ENCODE measurements at regions not wholly inside any gene's neighbourhood (a gene's known extent, or its start where the extent isn't known, plus 50 kb on each side); places are given as distances from the start of the nearest gene placed in this dataset.

DNA sequence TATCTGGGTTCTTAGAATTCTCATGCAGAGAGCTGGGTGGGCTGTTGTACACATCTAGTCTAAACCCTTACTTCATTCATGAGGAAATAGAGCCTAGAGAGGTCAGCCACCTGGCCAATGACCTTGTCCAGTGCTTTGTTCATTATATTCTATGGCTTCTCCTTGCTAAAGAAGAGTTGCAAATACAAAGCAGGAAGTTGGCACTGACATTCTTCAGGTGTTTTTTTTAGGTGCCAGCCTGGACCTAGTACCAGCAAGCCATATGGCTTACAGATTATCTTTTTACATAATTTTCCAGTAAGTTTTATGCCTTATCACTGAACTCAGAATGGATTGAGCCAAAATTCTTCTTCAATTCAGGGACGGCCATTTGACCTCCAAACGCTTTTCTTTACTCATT, 54.7 kb upstream of the PGM2 start:
- Mint-ChIP-seq H3K36me3 (ENCODE audit: low read depth) (no peaks in the 10 kb centered on the region), H3K4me3 (no peak overlapping the region), H3K9me3 (no peaks in the 10 kb centered on the region), H3K4me1 (no peaks in the 10 kb centered on the region), H3K27ac (no peak overlapping the region), H3K27me3 (no peaks in the 10 kb centered on the region)
- ChIA-PET POLR2A (no interaction called here), CTCF (no interaction called here)
- intact Hi-C loops (cut with micrococcal nuclease), result no loop called here
- DNase-seq (no peak), ATAC-seq (ENCODE audit: low read depth) (no peak)
- TF ChIP-seq, protein P1, sequence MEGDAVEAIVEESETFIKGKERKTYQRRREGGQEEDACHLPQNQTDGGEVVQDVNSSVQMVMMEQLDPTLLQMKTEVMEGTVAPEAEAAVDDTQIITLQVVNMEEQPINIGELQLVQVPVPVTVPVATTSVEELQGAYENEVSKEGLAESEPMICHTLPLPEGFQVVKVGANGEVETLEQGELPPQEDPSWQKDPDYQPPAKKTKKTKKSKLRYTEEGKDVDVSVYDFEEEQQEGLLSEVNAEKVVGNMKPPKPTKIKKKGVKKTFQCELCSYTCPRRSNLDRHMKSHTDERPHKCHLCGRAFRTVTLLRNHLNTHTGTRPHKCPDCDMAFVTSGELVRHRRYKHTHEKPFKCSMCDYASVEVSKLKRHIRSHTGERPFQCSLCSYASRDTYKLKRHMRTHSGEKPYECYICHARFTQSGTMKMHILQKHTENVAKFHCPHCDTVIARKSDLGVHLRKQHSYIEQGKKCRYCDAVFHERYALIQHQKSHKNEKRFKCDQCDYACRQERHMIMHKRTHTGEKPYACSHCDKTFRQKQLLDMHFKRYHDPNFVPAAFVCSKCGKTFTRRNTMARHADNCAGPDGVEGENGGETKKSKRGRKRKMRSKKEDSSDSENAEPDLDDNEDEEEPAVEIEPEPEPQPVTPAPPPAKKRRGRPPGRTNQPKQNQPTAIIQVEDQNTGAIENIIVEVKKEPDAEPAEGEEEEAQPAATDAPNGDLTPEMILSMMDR (IDR thresholded peaks at IDR 0.05), result no peak

- TF ChIP-seq, protein P1 (IDR thresholded peaks at IDR 0.05), result no peak
- no peak for ATAC-seq (ENCODE audit: low read depth)
- H3K9me3 Mint-ChIP-seq, result no peaks in the 10 kb centered on the region
- ChIA-PET POLR2A (no interaction called here), CTCF (no interaction called here)
- H3K27ac Mint-ChIP-seq, result no peak overlapping the region
- intact Hi-C loops (cut with micrococcal nuclease), result no loop called here
- H3K4me3 Mint-ChIP-seq, result no peak overlapping the region
- no peaks in the 10 kb centered on the region for H3K27me3 Mint-ChIP-seq
- no peak for DNase-seq
- no peaks in the 10 kb centered on the region for H3K36me3 Mint-ChIP-seq (ENCODE audit: low read depth)
- H3K4me1 Mint-ChIP-seq, result peaks cover 2% of the 10 kb centered on the region
Measured at GRCh38 chr4:37770016-37770415, 56.5 kb upstream of the PGM2 start.

GRCh38 chr4:37769391-37769989, 57.0 kb upstream of the PGM2 start:
- H3K4me1 Mint-ChIP-seq, result peaks cover 2% of the 10 kb centered on the region
- CTCF ChIA-PET, result no interaction called here
- DNase-seq (no peak), ATAC-seq (ENCODE audit: low read depth) (no peak)
- H3K27ac Mint-ChIP-seq, result no peak overlapping the region
- TF ChIP-seq, protein P1 (IDR thresholded peaks at IDR 0.05), result no peak
- POLR2A ChIA-PET, result no interaction called here
- H3K27me3 Mint-ChIP-seq, result no peaks in the 10 kb centered on the region
- H3K4me3 Mint-ChIP-seq, result no peak overlapping the region
- intact Hi-C loops (cut with micrococcal nuclease), result no loop called here
- no peaks in the 10 kb centered on the region for H3K9me3 Mint-ChIP-seq
- no peaks in the 10 kb centered on the region for H3K36me3 Mint-ChIP-seq (ENCODE audit: low read depth)

DNA sequence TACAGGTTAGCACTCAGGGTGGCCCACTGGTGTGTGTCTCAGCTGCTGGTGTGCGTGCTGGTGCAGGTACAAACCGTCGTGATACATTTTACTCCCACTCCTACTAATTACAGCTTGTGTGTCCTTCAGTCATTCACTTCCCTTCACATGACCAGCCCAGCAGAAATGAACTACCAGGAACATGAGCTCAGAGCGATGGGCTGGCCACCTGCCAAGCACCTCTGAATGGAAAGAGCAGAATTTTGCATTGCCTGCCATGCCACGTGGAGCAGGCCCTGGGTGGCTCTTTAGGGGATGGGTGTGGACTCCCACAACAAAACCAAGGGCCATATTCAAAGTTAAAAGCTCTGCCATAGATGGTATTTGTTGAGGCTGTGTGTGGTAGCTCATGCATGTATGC, 58.9 kb upstream of the PGM2 start:
- Mint-ChIP-seq H3K27ac (no peak overlapping the region), H3K36me3 (ENCODE audit: low read depth) (no peaks in the 10 kb centered on the region), H3K4me1 (peaks cover 2% of the 10 kb centered on the region), H3K4me3 (no peak overlapping the region), H3K27me3 (no peaks in the 10 kb centered on the region), H3K9me3 (no peaks in the 10 kb centered on the region)
- DNase-seq (no peak), ATAC-seq (ENCODE audit: low read depth) (no peak)
- TF ChIP-seq, protein P1 (IDR thresholded peaks at IDR 0.05), result no peak
- intact Hi-C loops (cut with micrococcal nuclease), result no loop called here
- POLR2A ChIA-PET, result interaction anchor here (0.6 kb wide), 1 partner anchor 124 kb away, joined by 3 read pairs; the partner anchor contains the start of gene TBC1D1
- CTCF ChIA-PET, result no interaction called here

- TF ChIP-seq, protein P1 (IDR thresholded peaks at IDR 0.05), result no peak
- DNase-seq, result no peak
- Mint-ChIP-seq H3K4me1 (peaks cover 2% of the 10 kb centered on the region), H3K9me3 (no peaks in the 10 kb centered on the region), H3K4me3 (no peak overlapping the region), H3K27me3 (no peaks in the 10 kb centered on the region), H3K36me3 (ENCODE audit: low read depth) (no peaks in the 10 kb centered on the region), H3K27ac (no peak overlapping the region)
- ChIA-PET POLR2A (interaction anchor here (0.6 kb wide), 1 partner anchor 124 kb away, joined by 3 read pairs; the partner anchor contains the start of gene TBC1D1), CTCF (no interaction called here)
- no peak for ATAC-seq (ENCODE audit: low read depth)
- intact Hi-C loops (cut with micrococcal nuclease), result no loop called here
Measured at GRCh38 chr4:37767019-37767418, 59.5 kb upstream of the PGM2 start.

Measured in activated B cell treated with CpG ODN at 0.5 μM for 24 hours (primary cell).